Activated naive CD8-positive, alpha-beta T cell treated with anti-CD3 and anti-CD28 coated beads, Interleukin-2, amount 50 U/mL, for 24 hours (primary cell): ENCODE measurements at regions not wholly inside any gene's neighbourhood (a gene's known extent, or its start where the extent isn't known, plus 50 kb on each side); places are given as distances from the start of the nearest gene placed in this dataset.

Experiments
- ATAC-seq: fragments of 150-1000 bp; cut with Tn5 transposase; one replicate; pipeline ENCODE4 v1.10.0; 2021
- DNase-seq: peaks from one replicate; pipeline ENCODE4 v3.0.0; 2021
- H3K27ac Mint-ChIP-seq: one replicate; pipeline ENCODE4 v1.8.0; 2021; ENCODE audit warnings: mild to moderate bottlenecking, mixed read lengths
- H3K27me3 Mint-ChIP-seq: one replicate; pipeline ENCODE4 v1.8.0; 2021; ENCODE audit warnings: mixed read lengths
- H3K36me3 Mint-ChIP-seq: one replicate; pipeline ENCODE4 v1.8.0; 2021; ENCODE audit warnings: low read depth, mixed read lengths
- H3K4me1 Mint-ChIP-seq: one replicate; pipeline ENCODE4 v1.8.0; 2021; ENCODE audit warnings: mixed read lengths
- H3K4me3 Mint-ChIP-seq: one replicate; pipeline ENCODE4 v1.8.0; 2021; ENCODE audit warnings: mild to moderate bottlenecking, moderate library complexity, mixed read lengths
- H3K9me3 Mint-ChIP-seq: one replicate; pipeline ENCODE4 v1.8.0; 2021; ENCODE audit warnings: mixed read lengths

- ATAC-seq, result no peak
- no peak overlapping the region for H3K4me3 Mint-ChIP-seq
These were observed 236.0 kb upstream of the FOXQ1 start for GRCh38 chr6:1075880-1076279.

DNA sequence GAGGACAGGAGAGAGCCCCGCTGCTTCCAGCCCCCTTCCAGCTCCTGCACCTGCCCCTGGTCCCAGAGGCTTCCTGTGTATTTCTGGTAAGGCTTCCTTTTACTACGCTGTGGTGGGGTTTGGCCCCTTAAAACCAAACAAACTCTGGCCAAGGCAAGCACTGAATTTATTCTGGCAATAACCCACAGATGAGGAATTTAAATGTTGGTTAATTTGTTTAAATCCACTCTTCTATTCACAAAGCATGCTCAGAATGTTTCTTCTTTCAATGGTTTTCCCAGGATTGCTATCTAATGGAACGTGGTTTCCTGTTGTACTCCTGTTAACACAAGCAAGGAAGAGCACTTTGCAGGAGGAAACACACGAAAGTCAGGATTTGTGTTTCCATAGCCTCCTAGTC lies 236.5 kb upstream of the FOXQ1 start:
- DNase-seq (no peak), ATAC-seq (no peak)
- Mint-ChIP-seq H3K4me1 (no peaks in the 10 kb centered on the region), H3K9me3 (no peaks in the 10 kb centered on the region), H3K27ac (no peak overlapping the region), H3K4me3 (no peak overlapping the region), H3K27me3 (peaks cover 9% of the 10 kb centered on the region), H3K36me3 (no peaks in the 10 kb centered on the region)

More at GRCh38 chr6:1075880-1076279, 236.0 kb upstream of the FOXQ1 start:
- H3K36me3 Mint-ChIP-seq, result no peaks in the 10 kb centered on the region
- no peaks in the 10 kb centered on the region for H3K4me1 Mint-ChIP-seq
- DNase-seq, result no peak
- H3K9me3 Mint-ChIP-seq, result no peaks in the 10 kb centered on the region
- no peak overlapping the region for H3K27ac Mint-ChIP-seq
- peaks cover 9% of the 10 kb centered on the region for H3K27me3 Mint-ChIP-seq

- Mint-ChIP-seq H3K36me3 (no peaks in the 10 kb centered on the region), H3K9me3 (no peaks in the 10 kb centered on the region), H3K27me3 (peaks cover 7% of the 10 kb centered on the region), H3K27ac (no peak overlapping the region), H3K4me1 (no peaks in the 10 kb centered on the region), H3K4me3 (no peak overlapping the region)
- ATAC-seq (no peak), DNase-seq (no peak)
These were observed 241.8 kb upstream of the FOXQ1 start for GRCh38 chr6:1070085-1070521.

DNA sequence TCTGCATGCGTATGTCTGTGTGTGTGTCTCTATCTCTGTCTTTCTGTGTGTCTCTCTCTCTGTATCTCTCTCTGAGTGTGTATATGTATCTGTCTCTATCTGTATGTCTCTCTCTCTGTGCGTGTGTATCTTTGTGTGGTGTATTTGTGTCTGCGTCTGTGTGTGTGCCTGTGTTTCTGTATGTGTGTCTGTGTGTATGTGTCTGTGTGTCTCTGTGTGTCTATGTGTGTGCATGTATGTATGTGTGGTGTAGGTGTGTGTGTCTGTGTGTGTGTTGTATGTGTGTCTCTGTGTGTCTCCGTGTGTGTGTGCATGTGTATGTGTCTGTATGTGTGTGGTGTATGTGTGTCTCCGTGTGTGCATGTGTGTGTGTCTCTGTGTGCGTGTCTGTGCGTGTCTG lies 243.0 kb upstream of the FOXQ1 start:
- Mint-ChIP-seq H3K4me3 (no peak overlapping the region), H3K9me3 (no peaks in the 10 kb centered on the region), H3K4me1 (no peaks in the 10 kb centered on the region), H3K36me3 (no peaks in the 10 kb centered on the region), H3K27ac (no peak overlapping the region), H3K27me3 (peaks cover 9% of the 10 kb centered on the region)
- ATAC-seq (no peak), DNase-seq (no peak)

DNA sequence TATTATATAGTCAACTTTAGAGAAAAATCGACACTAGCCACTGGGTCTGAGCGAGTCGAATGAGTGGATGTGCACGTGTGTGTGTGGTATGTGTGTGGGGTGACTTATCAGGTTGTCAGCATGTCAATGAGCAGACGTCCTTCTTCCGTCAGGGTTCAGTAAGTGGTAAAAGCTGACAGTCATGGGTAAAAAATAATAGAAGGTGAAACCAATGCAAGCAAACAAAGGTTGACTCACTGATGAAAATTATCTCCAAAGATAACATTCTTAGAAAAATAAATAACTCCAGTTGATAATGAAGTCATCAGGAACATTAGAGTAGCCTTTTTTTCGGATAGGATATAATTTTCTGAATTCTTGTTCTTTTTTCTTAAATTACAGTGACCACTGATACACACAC lies 243.8 kb upstream of the FOXQ1 start:
- Mint-ChIP-seq H3K36me3 (no peaks in the 10 kb centered on the region), H3K4me1 (no peaks in the 10 kb centered on the region), H3K9me3 (no peaks in the 10 kb centered on the region), H3K27me3 (peaks cover 9% of the 10 kb centered on the region), H3K27ac (no peak overlapping the region), H3K4me3 (no peak overlapping the region)
- DNase-seq (no peak), ATAC-seq (no peak)

- no peak overlapping the region for H3K4me3 Mint-ChIP-seq
- no peaks in the 10 kb centered on the region for H3K4me1 Mint-ChIP-seq
- H3K27me3 Mint-ChIP-seq, result peaks cover 9% of the 10 kb centered on the region
- DNase-seq (no peak), ATAC-seq (no peak)
- no peaks in the 10 kb centered on the region for H3K36me3 Mint-ChIP-seq
- H3K27ac Mint-ChIP-seq, result no peak overlapping the region
- H3K9me3 Mint-ChIP-seq, result no peaks in the 10 kb centered on the region
These were observed 244.6 kb upstream of the FOXQ1 start for GRCh38 chr6:1067346-1067745.

GRCh38 chr6:1066449-1067090 lies 245.3 kb upstream of the FOXQ1 start:
- Mint-ChIP-seq H3K9me3 (no peaks in the 10 kb centered on the region), H3K27me3 (peaks cover 9% of the 10 kb centered on the region), H3K27ac (no peak overlapping the region), H3K4me3 (no peak overlapping the region), H3K4me1 (no peaks in the 10 kb centered on the region), H3K36me3 (no peaks in the 10 kb centered on the region)
- ATAC-seq, result no peak
- no peak for DNase-seq

DNA sequence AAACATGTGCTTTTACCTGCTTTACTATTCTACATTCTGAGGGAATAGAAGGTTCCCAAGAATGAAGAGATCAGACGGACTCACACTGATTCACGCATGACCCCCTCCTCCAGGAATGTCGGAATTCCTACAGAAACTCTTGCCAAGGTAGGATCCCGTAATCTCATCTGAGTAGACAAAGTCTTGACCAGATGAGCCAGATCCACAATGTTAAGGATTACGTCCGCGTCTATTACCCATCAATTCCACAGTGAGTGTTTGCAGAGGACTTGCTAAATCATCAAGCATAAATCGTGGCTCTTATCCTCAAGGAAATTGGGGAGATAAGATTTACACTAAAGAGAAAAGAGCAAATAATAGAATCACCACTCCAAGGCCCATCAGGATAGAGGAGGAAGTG lies 245.9 kb upstream of the FOXQ1 start:
- Mint-ChIP-seq H3K4me1 (no peaks in the 10 kb centered on the region), H3K9me3 (no peaks in the 10 kb centered on the region), H3K4me3 (no peak overlapping the region), H3K36me3 (no peaks in the 10 kb centered on the region), H3K27ac (no peak overlapping the region), H3K27me3 (peaks cover 9% of the 10 kb centered on the region)
- DNase-seq (no peak), ATAC-seq (no peak)

DNA sequence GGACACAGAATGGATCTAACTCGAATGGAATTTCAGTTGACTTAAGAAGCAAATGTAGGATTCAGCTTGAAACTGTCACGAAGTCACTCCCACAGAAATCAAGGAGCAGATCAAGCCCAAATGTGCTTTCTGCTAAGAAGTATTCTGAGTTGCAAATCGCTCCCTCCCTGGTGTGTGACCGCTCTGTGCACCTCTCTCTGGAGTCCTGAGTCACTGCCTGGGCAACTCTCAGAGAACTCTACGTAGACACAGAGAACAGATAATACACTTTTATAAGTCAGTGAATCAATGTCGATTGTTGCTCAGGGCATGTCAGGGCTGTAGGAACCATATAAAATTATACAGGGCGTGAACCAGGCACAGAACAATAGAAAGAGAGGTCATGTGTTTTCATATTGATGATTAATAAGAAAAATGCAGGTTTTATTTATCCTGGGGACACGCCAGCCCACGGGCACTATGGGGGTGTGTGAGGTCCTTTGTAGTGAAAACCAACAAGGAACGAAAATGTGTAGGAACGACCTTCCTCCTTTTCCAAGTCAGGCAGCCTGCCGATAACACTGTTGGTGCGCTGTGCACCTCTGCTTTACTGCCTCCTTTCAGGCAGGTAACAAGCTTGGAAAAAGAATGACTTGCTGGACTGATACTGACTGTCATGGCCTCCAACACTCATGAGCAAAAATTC lies 248.1 kb upstream of the FOXQ1 start:
- ATAC-seq (no peak), DNase-seq (no peak)
- Mint-ChIP-seq H3K4me3 (no peak overlapping the region), H3K27me3 (peaks cover 10% of the 10 kb centered on the region), H3K27ac (no peak overlapping the region), H3K36me3 (no peaks in the 10 kb centered on the region), H3K9me3 (no peaks in the 10 kb centered on the region), H3K4me1 (no peaks in the 10 kb centered on the region)

GRCh38 chr6:1062786-1063545 lies 248.9 kb upstream of the FOXQ1 start:
- peaks cover 8% of the 10 kb centered on the region for H3K27me3 Mint-ChIP-seq
- no peaks in the 10 kb centered on the region for H3K36me3 Mint-ChIP-seq
- DNase-seq (no peak), ATAC-seq (no peak)
- H3K9me3 Mint-ChIP-seq, result no peaks in the 10 kb centered on the region
- H3K27ac Mint-ChIP-seq, result no peak overlapping the region
- H3K4me1 Mint-ChIP-seq, result no peaks in the 10 kb centered on the region
- H3K4me3 Mint-ChIP-seq, result no peak overlapping the region

GRCh38 chr6:1059596-1059995 lies 252.3 kb upstream of the FOXQ1 start:
- Mint-ChIP-seq H3K27ac (no peak overlapping the region), H3K9me3 (no peaks in the 10 kb centered on the region), H3K4me1 (no peaks in the 10 kb centered on the region), H3K36me3 (no peaks in the 10 kb centered on the region), H3K4me3 (no peak overlapping the region), H3K27me3 (peaks cover 5% of the 10 kb centered on the region)
- no peak for DNase-seq
- ATAC-seq, result no peak

DNA sequence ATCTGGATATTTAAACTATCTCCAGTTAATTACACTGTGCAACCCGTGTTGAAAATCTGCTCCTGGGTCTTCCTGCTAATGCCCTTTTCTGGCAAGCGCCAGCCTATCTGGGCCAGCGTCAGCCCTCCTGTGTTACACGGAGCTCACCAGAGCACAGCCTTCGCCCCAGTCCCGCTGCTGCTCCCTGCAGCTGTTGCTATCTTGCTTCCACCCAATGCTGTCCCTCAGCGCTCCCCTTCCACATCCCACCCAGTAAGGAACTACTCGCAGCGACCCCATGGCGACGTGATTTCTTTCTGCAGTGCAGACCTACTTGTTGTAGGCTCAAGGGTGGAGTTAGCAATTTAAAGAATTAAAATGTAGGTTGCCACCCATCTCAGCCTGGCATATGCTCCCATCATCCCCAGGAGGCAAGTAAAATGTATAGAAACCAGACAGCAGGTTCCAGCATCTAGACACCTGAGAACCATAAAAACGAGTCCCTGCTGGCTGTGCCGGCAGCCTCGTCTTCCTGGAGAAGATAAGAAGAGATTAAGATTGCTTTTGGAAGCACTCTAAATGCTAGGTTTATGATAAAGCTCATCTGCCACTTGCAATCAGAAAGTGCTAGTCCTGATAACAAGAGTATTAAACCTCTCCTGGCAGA lies 254.3 kb upstream of the FOXQ1 start:
- Mint-ChIP-seq H3K27ac (no peak overlapping the region), H3K36me3 (no peaks in the 10 kb centered on the region), H3K4me1 (no peaks in the 10 kb centered on the region), H3K4me3 (no peak overlapping the region), H3K9me3 (no peaks in the 10 kb centered on the region), H3K27me3 (peaks cover 5% of the 10 kb centered on the region)
- DNase-seq, result no peak
- ATAC-seq, result no peak

DNA sequence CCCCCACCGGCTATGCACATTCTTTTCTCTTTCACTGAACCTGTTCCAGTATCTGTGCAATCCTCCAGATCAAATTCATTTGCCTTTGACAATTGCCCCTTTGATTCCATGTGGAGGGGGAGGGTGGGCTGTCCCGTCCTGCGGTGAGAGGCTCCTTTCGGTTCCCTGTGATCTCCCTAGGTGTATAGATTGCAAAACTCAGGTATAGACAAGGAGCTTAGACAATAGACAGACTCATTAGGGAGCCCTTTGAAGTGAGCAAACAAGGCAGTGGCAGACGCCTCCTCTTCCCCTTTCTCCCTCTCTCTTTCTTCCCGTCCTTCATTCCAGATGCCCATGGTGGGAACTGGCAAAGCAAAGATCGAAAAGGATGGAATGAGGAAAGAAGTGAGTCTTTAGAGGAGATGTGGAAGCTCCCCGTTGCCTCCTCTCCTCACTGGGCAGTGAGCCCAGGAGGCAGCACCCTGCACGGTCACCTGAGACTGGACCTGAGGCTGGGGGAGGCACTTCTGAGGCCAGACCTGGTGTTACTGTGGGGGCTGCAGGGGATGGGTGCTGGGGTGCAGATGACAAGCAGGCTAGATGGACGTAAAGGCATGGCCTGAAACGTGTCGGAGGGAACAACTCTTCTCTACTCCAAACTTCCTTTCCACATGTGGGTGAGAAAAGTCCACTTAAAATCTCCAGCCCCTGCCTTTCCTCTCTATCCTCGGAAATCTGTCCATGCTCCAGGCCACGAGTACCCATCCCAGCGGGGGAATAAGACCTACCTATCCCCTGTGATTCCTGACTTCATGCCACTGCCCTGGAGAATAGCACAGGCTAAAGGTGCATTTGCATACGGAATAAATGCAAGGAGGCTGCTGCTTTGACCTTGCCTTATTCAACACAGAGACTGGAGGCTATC lies 256.6 kb upstream of the FOXQ1 start:
- ATAC-seq, result no peak
- Mint-ChIP-seq H3K9me3 (no peaks in the 10 kb centered on the region), H3K4me3 (no peak overlapping the region), H3K27me3 (peaks cover 5% of the 10 kb centered on the region), H3K27ac (no peak overlapping the region), H3K36me3 (no peaks in the 10 kb centered on the region), H3K4me1 (no peaks in the 10 kb centered on the region)
- DNase-seq, result no peak

GRCh38 chr6:1054653-1055014 lies 257.3 kb upstream of the FOXQ1 start:
- H3K27ac Mint-ChIP-seq, result no peak overlapping the region
- H3K36me3 Mint-ChIP-seq, result no peaks in the 10 kb centered on the region
- no peaks in the 10 kb centered on the region for H3K9me3 Mint-ChIP-seq
- H3K27me3 Mint-ChIP-seq, result peaks cover 6% of the 10 kb centered on the region
- no peak for ATAC-seq
- no peak overlapping the region for H3K4me3 Mint-ChIP-seq
- DNase-seq, result no peak
- H3K4me1 Mint-ChIP-seq, result no peaks in the 10 kb centered on the region
